ENCODE measurements at regions not wholly inside any gene's neighbourhood (a gene's known extent, or its start where the extent isn't known, plus 50 kb on each side); places are given as distances from the start of the nearest gene placed in this dataset.
"Not testable (repeated sequence)": the region's sequence is repeated elsewhere in the genome, so short reads cannot be mapped to it uniquely, and the experiment has no call there.

DNA sequence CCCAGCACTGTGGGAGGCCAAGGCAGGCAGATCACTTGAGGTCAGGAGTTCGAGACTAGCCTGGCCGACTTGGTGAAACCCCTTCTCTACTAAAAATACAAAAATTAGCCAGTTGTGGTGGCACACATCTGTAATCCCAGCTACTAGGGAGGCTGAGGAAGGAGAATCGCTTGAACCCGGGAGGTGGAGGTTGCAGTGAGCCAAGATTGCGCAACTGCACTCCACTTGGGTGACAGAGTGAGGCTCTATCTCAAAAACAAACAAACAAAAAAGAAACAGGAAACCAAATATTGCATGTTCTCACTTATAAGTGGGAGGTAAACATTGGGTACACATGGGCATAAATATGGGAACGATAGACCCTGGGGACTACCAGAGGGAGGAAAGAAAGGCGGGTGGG lies 94.7 kb upstream of the NEDD4L start:
- H3K9me3 Mint-ChIP-seq; DNase-seq; H3K4me1 Mint-ChIP-seq; H3K27ac Mint-ChIP-seq; H3K4me3 Mint-ChIP-seq; POLR2A ChIA-PET; H3K27me3 Mint-ChIP-seq; H3K36me3 Mint-ChIP-seq (ENCODE audit: low read depth); CTCF ChIA-PET: not testable (repeated sequence)

DNA sequence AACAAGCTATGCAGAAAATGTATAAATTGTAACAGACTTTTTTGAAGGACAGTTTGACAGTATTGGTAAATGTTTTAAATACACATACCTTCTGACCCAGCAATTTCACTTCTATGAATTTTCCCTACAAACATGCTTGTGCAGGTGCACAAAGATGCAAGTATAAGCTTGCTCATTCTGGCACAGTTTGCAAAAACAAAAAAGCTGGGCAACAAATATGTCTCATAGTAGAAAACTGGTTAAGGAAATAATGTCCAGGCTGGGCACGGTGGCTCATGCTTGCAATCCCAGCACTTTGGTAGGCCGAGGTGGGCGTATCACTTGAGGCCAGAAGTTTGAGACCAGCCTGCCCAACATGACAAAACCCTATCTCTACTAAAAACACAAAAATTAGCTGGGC lies 96.9 kb upstream of the NEDD4L start:
- POLR2A ChIA-PET, result no interaction called here
- CTCF ChIA-PET, result no interaction called here
- no peak overlapping the region for H3K4me3 Mint-ChIP-seq

DNA sequence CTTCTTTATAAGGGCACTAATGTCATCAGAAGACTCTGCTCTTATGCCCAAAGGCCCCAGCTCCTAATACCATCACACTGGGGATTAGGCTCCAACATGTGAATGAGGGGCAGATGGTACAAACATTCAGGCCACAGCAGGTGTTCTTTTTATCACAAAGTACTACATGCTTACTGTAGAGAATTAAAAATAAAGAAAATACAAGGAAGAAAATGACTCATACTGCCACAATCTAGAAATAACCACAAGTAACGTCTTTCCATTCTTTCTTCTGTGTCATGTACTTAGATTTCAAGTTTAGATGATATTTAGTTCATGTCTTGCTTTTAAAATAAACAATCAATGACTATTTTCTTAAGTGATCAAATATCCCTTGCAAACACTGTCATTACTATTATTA lies 100.3 kb upstream of the NEDD4L start:
- Mint-ChIP-seq H3K9me3 (no peaks in the 10 kb centered on the region), H3K4me1 (no peaks in the 10 kb centered on the region), H3K36me3 (ENCODE audit: low read depth) (no peaks in the 10 kb centered on the region), H3K27me3 (peaks cover 4% of the 10 kb centered on the region), H3K4me3 (no peak overlapping the region), H3K27ac (no peak overlapping the region)
- CTCF ChIA-PET, result no interaction called here
- no peak for DNase-seq
- POLR2A ChIA-PET, result no interaction called here

More for the DNA sequence above, 96.9 kb upstream of the NEDD4L start:
- no peaks in the 10 kb centered on the region for H3K36me3 Mint-ChIP-seq (ENCODE audit: low read depth)
- H3K9me3 Mint-ChIP-seq, result no peaks in the 10 kb centered on the region
- no peak for DNase-seq
- H3K4me1 Mint-ChIP-seq, result no peaks in the 10 kb centered on the region
- no peak overlapping the region for H3K27ac Mint-ChIP-seq
- H3K27me3 Mint-ChIP-seq, result peaks cover 4% of the 10 kb centered on the region

DNA sequence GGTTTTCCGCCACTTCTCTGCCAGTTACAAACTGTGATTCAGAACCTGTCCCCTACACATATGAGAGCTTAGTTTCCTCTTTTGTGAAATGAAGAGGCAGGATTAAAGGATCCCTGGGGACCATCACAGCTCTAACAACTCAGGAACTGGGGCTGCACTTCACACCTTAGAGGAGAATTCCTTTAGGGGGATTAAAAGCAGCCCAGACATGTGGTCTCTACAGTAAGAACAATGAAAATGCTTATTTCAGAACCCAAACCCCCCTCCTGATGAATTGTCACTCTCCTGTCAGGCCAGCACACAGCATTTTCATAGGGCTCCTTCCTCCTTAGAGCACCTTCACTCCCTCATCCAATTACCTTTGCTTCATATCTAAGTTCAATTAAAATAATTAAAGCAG lies 101.5 kb upstream of the NEDD4L start:
- Mint-ChIP-seq H3K27me3 (peaks cover 6% of the 10 kb centered on the region), H3K27ac (no peak overlapping the region), H3K4me1 (no peaks in the 10 kb centered on the region), H3K4me3 (no peak overlapping the region), H3K9me3 (no peaks in the 10 kb centered on the region), H3K36me3 (ENCODE audit: low read depth) (no peaks in the 10 kb centered on the region)
- no peak for DNase-seq
- POLR2A ChIA-PET, result no interaction called here
- CTCF ChIA-PET, result no interaction called here

DNA sequence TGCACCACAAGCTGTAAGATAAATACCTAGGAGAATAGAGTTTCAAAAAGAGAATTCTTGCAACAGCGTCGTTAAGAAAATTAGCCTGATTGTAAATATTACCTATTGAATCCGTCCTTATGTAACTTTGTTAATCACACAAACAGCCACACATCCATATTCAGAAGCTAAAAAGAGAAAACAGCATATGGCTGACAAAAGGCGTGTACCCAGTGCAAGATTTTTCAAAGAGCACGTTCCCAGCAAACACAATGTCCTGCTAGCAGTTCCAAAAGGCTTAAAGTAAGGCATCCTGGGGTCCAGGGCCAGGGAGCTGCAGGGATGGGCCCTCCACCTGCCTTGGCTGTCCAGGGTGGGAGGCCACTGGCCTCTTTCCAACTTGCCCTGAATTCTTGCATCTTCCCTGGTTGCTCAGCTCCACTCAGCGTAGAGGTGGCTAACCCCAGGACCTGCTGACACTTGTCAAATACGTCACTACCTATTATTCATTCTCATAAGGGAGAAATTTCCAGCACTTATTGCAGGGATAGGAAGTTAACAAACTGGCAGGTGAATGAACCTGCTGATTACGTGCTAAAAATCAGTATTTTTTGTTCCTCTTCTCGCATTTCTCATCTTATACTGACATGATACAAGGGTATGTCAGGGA lies 102.1 kb upstream of the NEDD4L start:
- Mint-ChIP-seq H3K9me3 (no peaks in the 10 kb centered on the region), H3K4me1 (no peaks in the 10 kb centered on the region), H3K27me3 (peaks cover 6% of the 10 kb centered on the region), H3K27ac (no peak overlapping the region), H3K36me3 (ENCODE audit: low read depth) (no peaks in the 10 kb centered on the region), H3K4me3 (no peak overlapping the region)
- ChIA-PET CTCF (no interaction called here), POLR2A (no interaction called here)
- no peak for DNase-seq

DNA sequence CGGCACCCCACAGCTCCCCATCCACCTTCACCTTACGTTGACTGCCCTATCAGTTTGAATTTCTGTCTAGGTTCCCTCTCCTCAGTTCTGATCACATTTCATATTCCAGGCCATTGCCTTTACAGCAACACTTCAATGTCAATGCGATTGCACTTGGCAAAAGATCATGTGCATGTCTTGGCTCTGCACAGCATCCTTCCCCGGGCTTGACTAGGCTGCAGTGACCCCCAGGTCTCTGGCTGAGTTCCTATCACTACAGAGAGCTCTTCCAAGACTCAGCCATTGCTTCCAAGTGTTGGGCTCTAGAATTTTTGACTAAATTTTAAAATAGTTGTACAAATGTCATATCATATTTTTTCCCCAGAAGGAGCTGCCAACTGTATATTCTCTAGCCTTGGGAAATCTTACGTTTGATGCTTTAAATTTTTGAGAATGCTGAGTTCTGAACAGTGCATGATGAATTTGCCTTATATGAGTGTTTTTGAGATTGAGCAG lies 103.8 kb upstream of the NEDD4L start:
- no peak for DNase-seq
- Mint-ChIP-seq H3K27me3 (peaks cover 6% of the 10 kb centered on the region), H3K36me3 (ENCODE audit: low read depth) (no peaks in the 10 kb centered on the region), H3K4me1 (no peaks in the 10 kb centered on the region), H3K4me3 (no peak overlapping the region), H3K27ac (no peak overlapping the region), H3K9me3 (no peaks in the 10 kb centered on the region)
- ChIA-PET POLR2A (no interaction called here), CTCF (interaction anchor here (0.7 to 1.4 kb wide), 2 partner anchors 10 to 249 kb away, joined by 3 read pairs; no protein-coding TSS in a partner anchor)

DNA sequence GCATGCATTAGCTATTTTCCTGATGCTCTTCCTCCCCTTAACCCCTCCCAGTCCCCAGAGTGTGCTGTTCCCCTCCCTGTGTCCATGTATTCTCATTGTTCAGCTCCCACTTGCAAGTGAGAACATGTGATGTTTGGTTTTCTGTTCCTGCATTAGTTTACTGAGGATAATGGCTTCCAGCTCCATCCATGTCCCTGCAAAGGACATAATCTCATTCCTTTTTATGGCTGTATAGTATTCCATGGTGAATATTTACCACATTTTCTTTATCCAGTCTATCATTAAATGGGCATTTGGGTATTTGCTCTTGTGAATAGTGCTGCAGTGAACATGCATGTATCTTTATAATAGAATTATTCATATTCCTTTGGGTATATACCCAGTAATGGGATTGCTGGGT lies 109.7 kb upstream of the NEDD4L start:
- H3K27ac Mint-ChIP-seq; CTCF ChIA-PET; DNase-seq; POLR2A ChIA-PET; H3K27me3 Mint-ChIP-seq; H3K4me3 Mint-ChIP-seq; H3K36me3 Mint-ChIP-seq (ENCODE audit: low read depth); H3K9me3 Mint-ChIP-seq; H3K4me1 Mint-ChIP-seq: not testable (repeated sequence)

DNA sequence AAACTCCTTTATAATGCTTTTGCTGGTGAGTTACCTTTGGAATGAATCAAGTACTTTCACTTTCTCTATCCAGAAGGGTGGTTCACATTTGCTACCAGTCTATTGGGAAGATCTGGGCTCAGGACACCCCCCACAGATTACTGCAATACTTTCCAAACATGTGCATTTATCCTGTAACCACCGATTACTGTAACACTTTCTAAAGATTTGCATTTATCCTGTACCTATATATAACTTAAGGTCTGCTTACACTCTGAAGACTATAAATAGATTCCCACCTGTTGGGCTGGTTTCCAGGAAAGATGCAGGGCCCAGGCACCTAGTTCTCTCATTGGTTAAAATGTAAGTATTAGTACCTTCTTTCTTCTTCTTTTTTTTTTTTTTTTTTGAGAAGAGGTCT lies 113.0 kb upstream of the NEDD4L start:
- ChIA-PET CTCF (interaction anchor here (0.7 kb wide), 1 partner anchor 347 kb away, joined by 4 read pairs; no protein-coding TSS in a partner anchor), POLR2A (no interaction called here)
- Mint-ChIP-seq H3K27ac (no peak overlapping the region), H3K9me3 (peaks cover 2% of the 10 kb centered on the region), H3K4me1 (peaks cover 9% of the 10 kb centered on the region), H3K36me3 (ENCODE audit: low read depth) (no peaks in the 10 kb centered on the region), H3K27me3 (no peaks in the 10 kb centered on the region), H3K4me3 (no peak overlapping the region)
- DNase-seq, result no peak

DNA sequence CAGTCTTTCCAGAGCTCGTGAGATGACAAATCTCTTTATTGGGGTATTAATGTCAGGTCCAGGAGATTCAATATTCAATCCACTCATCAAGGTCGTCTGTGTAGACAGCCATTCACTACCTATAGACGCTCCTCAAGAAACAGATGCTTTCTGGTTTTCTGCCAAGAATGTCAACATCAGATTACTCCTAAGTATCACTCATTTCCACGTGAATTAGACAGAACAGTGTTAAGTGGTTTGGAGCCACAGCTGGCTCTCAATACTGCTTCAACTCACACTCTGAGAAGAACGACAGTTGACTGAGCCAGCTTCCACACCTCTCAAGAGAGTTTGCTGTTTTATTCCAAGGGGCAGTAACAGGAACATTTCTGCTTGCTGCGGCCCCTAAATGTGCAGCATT lies 113.5 kb upstream of the NEDD4L start:
- Mint-ChIP-seq H3K27ac (no peak overlapping the region), H3K9me3 (peaks cover 2% of the 10 kb centered on the region), H3K4me1 (peaks cover 9% of the 10 kb centered on the region), H3K27me3 (no peaks in the 10 kb centered on the region), H3K4me3 (no peak overlapping the region), H3K36me3 (ENCODE audit: low read depth) (no peaks in the 10 kb centered on the region)
- POLR2A ChIA-PET, result no interaction called here
- no peak for DNase-seq
- CTCF ChIA-PET, result no interaction called here

DNA sequence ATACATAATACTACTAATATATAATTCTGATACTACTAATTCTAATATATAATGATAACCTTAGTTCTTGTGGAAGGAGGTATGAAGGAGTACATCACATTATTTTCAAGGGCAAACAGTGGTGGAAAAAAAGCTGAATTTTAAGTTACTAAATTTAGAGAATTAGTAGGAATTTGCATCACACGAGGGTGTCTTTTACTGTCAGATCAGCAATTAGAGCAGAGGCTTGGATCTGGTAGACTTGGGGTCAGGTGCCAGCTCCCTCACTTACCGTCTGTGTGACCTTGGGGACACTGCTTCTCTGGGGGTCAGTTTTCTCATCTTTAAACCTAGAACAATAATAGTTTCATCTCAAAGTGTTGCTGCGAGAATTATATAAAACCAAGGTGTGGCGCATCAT lies 114.1 kb upstream of the NEDD4L start:
- no peak for DNase-seq
- Mint-ChIP-seq H3K9me3 (peaks cover 2% of the 10 kb centered on the region), H3K27ac (no peak overlapping the region), H3K4me3 (no peak overlapping the region), H3K4me1 (peaks cover 9% of the 10 kb centered on the region), H3K27me3 (no peaks in the 10 kb centered on the region), H3K36me3 (ENCODE audit: low read depth) (no peaks in the 10 kb centered on the region)
- ChIA-PET POLR2A (no interaction called here), CTCF (no interaction called here)

DNA sequence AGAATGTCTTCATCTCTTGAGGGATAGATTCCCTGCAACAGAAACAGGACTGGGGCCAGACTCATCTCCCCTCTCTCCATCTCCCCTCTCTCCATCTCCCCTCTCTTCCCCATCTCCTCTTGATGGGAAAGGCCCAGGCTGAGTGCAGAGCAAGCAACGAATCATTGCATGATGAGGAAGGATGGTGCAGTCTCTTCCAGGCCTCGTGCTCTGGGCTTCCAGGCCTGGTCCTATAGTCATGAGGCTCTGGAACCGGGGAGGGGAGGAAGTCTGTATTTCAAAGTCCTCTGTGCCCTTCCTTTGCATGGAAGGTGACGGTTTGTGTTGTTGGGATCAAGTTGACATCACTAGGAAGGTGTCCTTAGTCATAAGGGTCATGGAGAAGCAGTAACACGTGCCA lies 115.6 kb upstream of the NEDD4L start:
- no peaks in the 10 kb centered on the region for H3K9me3 Mint-ChIP-seq
- ChIA-PET POLR2A (no interaction called here), CTCF (no interaction called here)
- DNase-seq, result no peak
- H3K4me1 Mint-ChIP-seq, result peaks cover 9% of the 10 kb centered on the region
- no peaks in the 10 kb centered on the region for H3K36me3 Mint-ChIP-seq (ENCODE audit: low read depth)
- H3K27me3 Mint-ChIP-seq, result no peaks in the 10 kb centered on the region
- no peak overlapping the region for H3K27ac Mint-ChIP-seq
- no peak overlapping the region for H3K4me3 Mint-ChIP-seq

DNA sequence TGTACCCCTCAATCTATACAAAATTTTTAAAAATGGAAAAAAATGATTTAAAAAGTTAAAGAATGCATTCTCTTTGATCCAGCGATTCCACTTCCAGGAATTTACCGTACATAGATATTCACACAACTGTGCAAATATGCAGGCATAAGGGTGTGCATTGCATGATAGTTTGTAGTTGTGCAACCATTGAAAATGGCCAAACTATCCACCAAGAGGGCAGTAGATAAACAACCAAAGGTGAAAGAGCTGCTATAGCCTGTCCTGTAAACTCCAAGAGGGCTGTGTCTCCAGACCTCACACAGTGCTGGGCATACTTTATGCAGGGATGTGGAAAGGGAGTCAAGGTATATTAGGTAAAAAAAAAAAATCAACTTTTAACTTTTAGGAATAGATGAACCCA lies 116.5 kb upstream of the NEDD4L start:
- no peak for DNase-seq
- CTCF ChIA-PET, result no interaction called here
- Mint-ChIP-seq H3K27ac (no peak overlapping the region), H3K9me3 (no peaks in the 10 kb centered on the region), H3K4me1 (peaks cover 9% of the 10 kb centered on the region), H3K4me3 (no peak overlapping the region), H3K27me3 (no peaks in the 10 kb centered on the region), H3K36me3 (ENCODE audit: low read depth) (no peaks in the 10 kb centered on the region)
- POLR2A ChIA-PET, result no interaction called here

DNA sequence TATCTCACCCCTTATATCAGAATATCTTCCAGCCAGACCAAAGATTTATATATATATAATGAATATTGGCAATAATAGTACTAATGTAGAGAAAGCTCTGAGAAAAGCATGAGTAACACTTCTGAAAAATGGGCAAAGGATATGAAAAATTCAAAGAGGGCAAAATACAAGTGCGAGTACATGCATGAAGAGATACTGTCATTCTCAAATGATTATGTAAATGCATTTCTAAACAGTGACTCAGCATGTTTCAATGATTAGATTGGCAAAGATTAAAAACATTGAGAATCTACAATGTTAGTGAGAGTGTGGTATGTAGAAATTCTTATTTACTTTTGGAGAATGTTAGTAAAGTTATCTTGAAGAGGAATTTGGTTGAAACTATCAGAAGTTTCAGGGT lies 118.3 kb upstream of the NEDD4L start:
- ChIA-PET CTCF (interaction anchor here (1.3 to 1.4 kb wide), 2 partner anchors 10 to 295 kb away, joined by 3 to 4 read pairs; no protein-coding TSS in a partner anchor), POLR2A (no interaction called here)
- H3K4me1 Mint-ChIP-seq, result no peaks in the 10 kb centered on the region
- H3K27me3 Mint-ChIP-seq, result no peaks in the 10 kb centered on the region
- H3K4me3 Mint-ChIP-seq, result no peak overlapping the region
- H3K36me3 Mint-ChIP-seq (ENCODE audit: low read depth), result no peaks in the 10 kb centered on the region
- DNase-seq, result no peak
- H3K9me3 Mint-ChIP-seq, result no peaks in the 10 kb centered on the region
- H3K27ac Mint-ChIP-seq, result no peak overlapping the region

DNA sequence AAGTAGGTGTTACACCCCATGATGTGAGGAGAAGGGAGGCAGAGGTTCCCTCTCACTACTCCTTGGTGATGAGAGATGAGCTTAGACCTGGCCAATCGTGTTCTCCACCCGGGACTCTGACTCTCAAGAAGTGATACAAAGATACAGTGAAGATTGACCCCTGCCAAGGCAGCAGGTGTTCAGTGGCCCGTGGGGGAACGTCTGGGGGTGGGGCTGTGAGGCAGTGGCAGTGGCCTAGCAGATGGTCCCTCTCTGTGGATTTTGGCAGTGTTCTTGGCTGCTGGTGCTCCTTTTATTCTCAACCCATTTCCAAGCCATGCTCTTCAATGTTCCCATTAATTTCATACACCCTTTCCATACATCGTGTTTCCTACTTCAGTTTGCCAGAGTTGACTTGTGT lies 120.4 kb upstream of the NEDD4L start:
- no peaks in the 10 kb centered on the region for H3K4me1 Mint-ChIP-seq
- H3K27me3 Mint-ChIP-seq, result peaks cover 5% of the 10 kb centered on the region
- POLR2A ChIA-PET, result no interaction called here

More for the DNA sequence above, 120.4 kb upstream of the NEDD4L start:
- Mint-ChIP-seq H3K9me3 (no peaks in the 10 kb centered on the region), H3K27ac (no peak overlapping the region), H3K4me3 (no peak overlapping the region), H3K36me3 (ENCODE audit: low read depth) (no peaks in the 10 kb centered on the region)
- CTCF ChIA-PET, result no interaction called here
- no peak for DNase-seq
